ENCODE measurements at regions not wholly inside any gene's neighbourhood (a gene's known extent, or its start where the extent isn't known, plus 50 kb on each side); places are given as distances from the start of the nearest gene placed in this dataset.

- Mint-ChIP-seq H3K9me3 (no peaks in the 10 kb centered on the region), H3K27ac (no peak overlapping the region), H3K4me3 (no peak overlapping the region), H3K27me3 (ENCODE audit: low read depth) (no peaks in the 10 kb centered on the region), H3K4me1 (no peaks in the 10 kb centered on the region), H3K36me3 (ENCODE audit: low read depth) (no peaks in the 10 kb centered on the region)
- no peak for TF ChIP-seq CTCF (IDR thresholded peaks at IDR 0.05; ENCODE audit: unreplicated experiment in 3 of 3)
Observed at GRCh38 chr3:168539909-168540308, 444.2 kb upstream of the GOLIM4 start.

- no peak overlapping the region for H3K27ac Mint-ChIP-seq
- H3K27me3 Mint-ChIP-seq (ENCODE audit: low read depth), result no peaks in the 10 kb centered on the region
- peaks cover 3% of the 10 kb centered on the region for H3K9me3 Mint-ChIP-seq
- no peak for TF ChIP-seq CTCF (IDR thresholded peaks at IDR 0.05; ENCODE audit: unreplicated experiment in 3 of 3)
- no peak overlapping the region for H3K4me3 Mint-ChIP-seq
- H3K4me1 Mint-ChIP-seq, result no peaks in the 10 kb centered on the region
- no peaks in the 10 kb centered on the region for H3K36me3 Mint-ChIP-seq (ENCODE audit: low read depth)
Observed at GRCh38 chr3:168534761-168535160, 439.0 kb upstream of the GOLIM4 start.

- TF ChIP-seq CTCF (IDR thresholded peaks at IDR 0.05; ENCODE audit: unreplicated experiment in 3 of 3), result no peak
- no peaks in the 10 kb centered on the region for H3K27me3 Mint-ChIP-seq (ENCODE audit: low read depth)
- H3K9me3 Mint-ChIP-seq, result peaks cover 3% of the 10 kb centered on the region
- H3K4me1 Mint-ChIP-seq, result no peaks in the 10 kb centered on the region
- H3K36me3 Mint-ChIP-seq (ENCODE audit: low read depth), result peaks cover 3% of the 10 kb centered on the region
- H3K4me3 Mint-ChIP-seq, result no peak overlapping the region
- no peak overlapping the region for H3K27ac Mint-ChIP-seq
Observed at GRCh38 chr3:168533600-168533999, 437.9 kb upstream of the GOLIM4 start.

GRCh38 chr3:168532135-168532534 lies 436.4 kb upstream of the GOLIM4 start:
- Mint-ChIP-seq H3K27me3 (ENCODE audit: low read depth) (no peaks in the 10 kb centered on the region), H3K36me3 (ENCODE audit: low read depth) (peaks cover 3% of the 10 kb centered on the region), H3K4me3 (no peak overlapping the region), H3K9me3 (peaks cover 3% of the 10 kb centered on the region), H3K4me1 (no peaks in the 10 kb centered on the region), H3K27ac (no peak overlapping the region)
- TF ChIP-seq CTCF (IDR thresholded peaks at IDR 0.05; ENCODE audit: unreplicated experiment in 3 of 3), result no peak

- Mint-ChIP-seq H3K36me3 (ENCODE audit: low read depth) (peaks cover 3% of the 10 kb centered on the region), H3K27me3 (ENCODE audit: low read depth) (no peaks in the 10 kb centered on the region), H3K4me1 (no peaks in the 10 kb centered on the region), H3K9me3 (peaks cover 3% of the 10 kb centered on the region), H3K27ac (peak overlapping the region in 1 of 3 experiments; percentile 1), H3K4me3 (no peak overlapping the region)
- no peak for TF ChIP-seq CTCF (IDR thresholded peaks at IDR 0.05; ENCODE audit: unreplicated experiment in 3 of 3)
Observed at GRCh38 chr3:168531116-168531515, 435.4 kb upstream of the GOLIM4 start.

GRCh38 chr3:168524129-168524528 lies 428.4 kb upstream of the GOLIM4 start:
- Mint-ChIP-seq H3K27ac (no peak overlapping the region), H3K4me3 (no peak overlapping the region), H3K27me3 (ENCODE audit: low read depth) (no peaks in the 10 kb centered on the region), H3K36me3 (ENCODE audit: low read depth) (no peaks in the 10 kb centered on the region), H3K9me3 (no peaks in the 10 kb centered on the region), H3K4me1 (no peaks in the 10 kb centered on the region)
- TF ChIP-seq CTCF (IDR thresholded peaks at IDR 0.05; ENCODE audit: unreplicated experiment in 3 of 3), result no peak

All from nephron (organoid).